PC-9 (cell line): ENCODE measurements at regions not wholly inside any gene's neighbourhood (a gene's known extent, or its start where the extent isn't known, plus 50 kb on each side); places are given as distances from the start of the nearest gene placed in this dataset.

Experiments
- CTCF ChIP-seq: fragments of 200-600 bp; sonication (generic); conservative IDR thresholded peaks from 2 replicates; pipeline ENCODE4 v1.6.1; 2017; ENCODE audit warnings: mixed run types, antibody characterized with exemption, mild to moderate bottlenecking, moderate library complexity
- EZH2 ChIP-seq: fragments of 200-600 bp; sonication (generic); IDR thresholded peaks from 2 replicates; pipeline ENCODE4 v1.8.0; 2017; ENCODE audit warnings: antibody characterized with exemption, low read depth

GRCh38 chr5:105640328-105640727 is 2030.4 kb downstream of the EFNA5 start:
- no peak for TF ChIP-seq CTCF
- TF ChIP-seq EZH2, result no peak
